ENCODE measurements at regions not wholly inside any gene's neighbourhood (a gene's known extent, or its start where the extent isn't known, plus 50 kb on each side); places are given as distances from the start of the nearest gene placed in this dataset.

DNA sequence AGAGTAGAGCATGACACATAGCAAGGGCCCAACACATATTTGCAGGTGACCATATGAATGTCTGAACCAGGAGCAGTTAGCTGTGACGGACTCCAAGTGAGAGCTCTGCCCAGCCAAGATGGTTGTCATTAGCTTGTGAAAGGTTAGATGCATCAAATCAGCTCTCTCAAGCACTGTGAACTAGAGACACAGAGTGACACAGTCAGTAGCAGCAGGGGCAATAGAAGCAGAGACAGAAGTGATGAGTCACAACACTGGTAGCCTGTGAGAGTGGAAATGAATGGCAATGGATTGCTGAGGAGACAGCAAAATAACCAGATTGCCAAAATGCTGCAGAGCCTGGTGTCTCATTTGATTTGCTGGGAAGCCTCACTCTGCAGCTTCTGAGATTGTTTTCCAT lies 558.9 kb downstream of the PKHD1 start:
- TF ChIP-seq POLR2A (IDR thresholded peaks at IDR 0.05; ENCODE audit: low read depth) (no peak), POLR2AphosphoS5 (IDR thresholded peaks at IDR 0.05) (no peak)
- TF ChIP-seq, protein P1, sequence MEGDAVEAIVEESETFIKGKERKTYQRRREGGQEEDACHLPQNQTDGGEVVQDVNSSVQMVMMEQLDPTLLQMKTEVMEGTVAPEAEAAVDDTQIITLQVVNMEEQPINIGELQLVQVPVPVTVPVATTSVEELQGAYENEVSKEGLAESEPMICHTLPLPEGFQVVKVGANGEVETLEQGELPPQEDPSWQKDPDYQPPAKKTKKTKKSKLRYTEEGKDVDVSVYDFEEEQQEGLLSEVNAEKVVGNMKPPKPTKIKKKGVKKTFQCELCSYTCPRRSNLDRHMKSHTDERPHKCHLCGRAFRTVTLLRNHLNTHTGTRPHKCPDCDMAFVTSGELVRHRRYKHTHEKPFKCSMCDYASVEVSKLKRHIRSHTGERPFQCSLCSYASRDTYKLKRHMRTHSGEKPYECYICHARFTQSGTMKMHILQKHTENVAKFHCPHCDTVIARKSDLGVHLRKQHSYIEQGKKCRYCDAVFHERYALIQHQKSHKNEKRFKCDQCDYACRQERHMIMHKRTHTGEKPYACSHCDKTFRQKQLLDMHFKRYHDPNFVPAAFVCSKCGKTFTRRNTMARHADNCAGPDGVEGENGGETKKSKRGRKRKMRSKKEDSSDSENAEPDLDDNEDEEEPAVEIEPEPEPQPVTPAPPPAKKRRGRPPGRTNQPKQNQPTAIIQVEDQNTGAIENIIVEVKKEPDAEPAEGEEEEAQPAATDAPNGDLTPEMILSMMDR (IDR thresholded peaks at IDR 0.05) = no peak
